GM06990 (cell line): ENCODE measurements at regions not wholly inside any gene's neighbourhood (a gene's known extent, or its start where the extent isn't known, plus 50 kb on each side); places are given as distances from the start of the nearest gene placed in this dataset.

Experiments used
- DNase-seq: peaks from one replicate; pipeline ENCODE4 v3.0.0-alpha.2; 2011; ENCODE audit not compliant: insufficient read length; ENCODE audit errors: extremely low read depth
- H3K27me3 ChIP-seq: replicated peaks from 2 replicates; pipeline ENCODE4 v1.6.0; 2011; ENCODE audit warnings: low read length; ENCODE audit not compliant: control insufficient read depth, insufficient read depth
- H3K36me3 ChIP-seq: 2 replicates; pipeline ENCODE4 v1.5.1; 2011; ENCODE audit warnings: low read length; ENCODE audit not compliant: control insufficient read depth, insufficient read depth
- H3K4me3 ChIP-seq: replicated peaks from 2 replicates; pipeline ENCODE4 v1.5.1; 2011; ENCODE audit warnings: low read depth, mild to moderate bottlenecking, control low read depth, low read length
- CTCF ChIP-seq: IDR thresholded peaks from 2 replicates; pipeline ENCODE4 v1.5.1; 2011; ENCODE audit warnings: low read length, control low read depth, mild to moderate bottlenecking, inconsistent platforms; ENCODE audit not compliant: insufficient read depth, poor library complexity, severe bottlenecking

- Histone ChIP-seq H3K36me3 (no peaks in the 10 kb centered on the region), H3K27me3 (no peaks in the 10 kb centered on the region; the same call in 1 of the 2 replicates), H3K4me3 (no peak overlapping the region)
- no peak for DNase-seq
- TF ChIP-seq CTCF: no peak
These were observed 229.4 kb upstream of the SUCLG2 start for GRCh38 chr3:67883766-67884165.

DNA sequence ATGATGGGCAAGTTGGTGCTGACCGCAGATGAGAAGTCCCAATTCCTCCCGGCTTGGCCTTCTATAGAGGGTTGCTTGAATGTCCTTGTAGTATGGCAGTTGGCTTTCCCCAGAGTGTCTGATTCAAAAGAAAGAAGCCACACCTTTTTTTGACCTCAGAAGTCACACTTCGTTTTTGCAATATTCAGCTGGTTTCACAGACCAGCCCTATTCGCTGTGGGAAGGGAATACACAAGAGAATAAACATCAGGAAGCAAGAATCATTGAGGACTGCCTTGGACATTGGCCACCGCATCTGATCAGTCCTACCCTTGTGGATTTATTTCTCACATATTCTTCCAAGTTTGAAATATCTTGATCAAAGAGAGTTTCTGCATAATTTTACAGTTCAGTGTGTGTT lies 228.6 kb upstream of the SUCLG2 start:
- Histone ChIP-seq H3K36me3 (no peaks in the 10 kb centered on the region), H3K27me3 (no peaks in the 10 kb centered on the region; the same call in 1 of the 2 replicates), H3K4me3 (no peak overlapping the region)
- DNase-seq: no peak
- no peak for TF ChIP-seq CTCF

GRCh38 chr3:67876261-67876660 lies 221.8 kb upstream of the SUCLG2 start:
- no peak for DNase-seq
- Histone ChIP-seq H3K36me3 (no peaks in the 10 kb centered on the region), H3K27me3 (no peaks in the 10 kb centered on the region), H3K4me3 (no peak overlapping the region)
- TF ChIP-seq CTCF: no peak

DNA sequence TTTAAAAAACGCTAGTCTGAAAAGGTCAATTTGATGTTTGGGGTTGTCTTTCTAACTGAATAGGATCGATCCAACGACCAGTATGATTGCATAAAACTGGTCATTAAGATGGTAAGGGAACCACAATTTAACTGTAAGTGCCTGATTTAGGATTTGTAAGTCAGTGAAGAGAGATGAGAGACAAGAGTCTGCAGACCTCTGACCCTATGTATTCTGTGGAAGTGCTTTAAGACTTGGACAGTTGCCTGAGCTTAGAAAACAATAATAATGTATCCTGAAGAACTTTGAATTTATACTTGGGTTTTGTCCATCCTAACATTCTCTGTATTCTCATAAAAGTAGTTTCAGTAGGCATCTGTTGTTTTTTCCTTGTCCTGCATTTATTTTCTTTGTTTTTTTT lies 221.4 kb upstream of the SUCLG2 start:
- Histone ChIP-seq H3K4me3 (no peak overlapping the region), H3K27me3 (no peaks in the 10 kb centered on the region), H3K36me3 (no peaks in the 10 kb centered on the region)
- no peak for TF ChIP-seq CTCF
- DNase-seq: no peak

GRCh38 chr3:67875338-67875737 lies 220.9 kb upstream of the SUCLG2 start:
- Histone ChIP-seq H3K27me3 (no peaks in the 10 kb centered on the region), H3K36me3 (no peaks in the 10 kb centered on the region), H3K4me3 (no peak overlapping the region)
- DNase-seq: no peak
- TF ChIP-seq CTCF: no peak

GRCh38 chr3:67870477-67870876 lies 216.1 kb upstream of the SUCLG2 start:
- H3K27me3 ChIP-seq: no peaks in the 10 kb centered on the region
- DNase-seq: no peak
- no peak for TF ChIP-seq CTCF
- no peaks in the 10 kb centered on the region for H3K36me3 ChIP-seq
- H3K4me3 ChIP-seq: no peak overlapping the region
